Natural killer cell (primary cell): ENCODE measurements at regions not wholly inside any gene's neighbourhood (a gene's known extent, or its start where the extent isn't known, plus 50 kb on each side); places are given as distances from the start of the nearest gene placed in this dataset.

Experiments used
- ATAC-seq, 3 donors: fragments of 150-1000 bp in 2 of 3; fragments of 200-7000 bp in 1 of 3; cut with Tn5 transposase; 1 replicate in 1 of 3; 2 replicates in 2 of 3; pipeline ENCODE4 v1.10.0; 2021; ENCODE audit warnings: mild to moderate bottlenecking in 2 of 3, moderate library complexity in 2 of 3
- DNase-seq, 2 donors: peaks; one replicate each; pipeline versions ENCODE4 v3.0.0 to v3.0.0-alpha.2; 2013 to 2021; ENCODE audit warnings: mixed read lengths in 1 of 2
- H3K27ac ChIP-seq: one replicate; pipeline ENCODE4 v1.5.1; 2013; ENCODE audit warnings: mild to moderate bottlenecking, low read length
- H3K27me3 ChIP-seq: one replicate; pipeline ENCODE4 v1.6.1; 2013; ENCODE audit warnings: low read length; ENCODE audit not compliant: control insufficient read depth, insufficient read depth
- H3K36me3 ChIP-seq: one replicate; pipeline ENCODE4 v1.6.1; 2013; ENCODE audit warnings: low read length; ENCODE audit not compliant: control insufficient read depth, insufficient read depth
- H3K4me1 ChIP-seq: one replicate; pipeline ENCODE4 v1.6.1; 2013; ENCODE audit warnings: low read length; ENCODE audit not compliant: control insufficient read depth, insufficient read depth
- H3K4me3 ChIP-seq: one replicate; pipeline ENCODE4 v1.5.1; 2013; ENCODE audit warnings: low read length
- H3K9me3 ChIP-seq: one replicate; pipeline ENCODE4 v1.6.1; 2013; ENCODE audit warnings: low read length; ENCODE audit not compliant: control insufficient read depth, insufficient read depth
- H3K27ac Mint-ChIP-seq, 2 donors: one replicate each; pipeline ENCODE4 v1.8.0; 2022; ENCODE audit warnings: mild to moderate bottlenecking in 2 of 2, mixed read lengths in 2 of 2, moderate library complexity in 1 of 2
- H3K27me3 Mint-ChIP-seq, 2 donors: one replicate each; pipeline ENCODE4 v1.8.0; 2022; ENCODE audit warnings: low read depth in 2 of 2, mixed read lengths in 2 of 2
- H3K36me3 Mint-ChIP-seq: one replicate; pipeline ENCODE4 v1.8.0; 2022; ENCODE audit warnings: mixed read lengths
- H3K4me1 Mint-ChIP-seq, 2 donors: one replicate each; pipeline ENCODE4 v1.8.0; 2022; ENCODE audit warnings: mixed read lengths in 2 of 2
- H3K4me3 Mint-ChIP-seq: one replicate; pipeline ENCODE4 v1.8.0; 2022; ENCODE audit warnings: mild to moderate bottlenecking, moderate library complexity, mixed read lengths
- H3K9me3 Mint-ChIP-seq, 2 donors: one replicate each; pipeline ENCODE4 v1.8.0; 2022; ENCODE audit warnings: mixed read lengths in 2 of 2
- WGBS: methylation state at CpG from one replicate; pipeline ENCODE4 v1.1.7; 2013; ENCODE audit warnings: missing lambda C conversion rate; ENCODE audit not compliant: insufficient coverage; 5-methylcytosine and 5-hydroxymethylcytosine counted together
- intact Hi-C: fragments of 100-400 bp; cut with micrococcal nuclease; formaldehyde crosslinking; loops from one replicate; pipeline ENCODE4 v1.14.2; 2022
- TF ChIP-seq, protein P1 (sequence below): fragments of 200-600 bp; IDR thresholded peaks from one replicate; pipeline ENCODE4 v1.8.0; 2022; ENCODE audit warnings: antibody characterized with exemption

DNA sequence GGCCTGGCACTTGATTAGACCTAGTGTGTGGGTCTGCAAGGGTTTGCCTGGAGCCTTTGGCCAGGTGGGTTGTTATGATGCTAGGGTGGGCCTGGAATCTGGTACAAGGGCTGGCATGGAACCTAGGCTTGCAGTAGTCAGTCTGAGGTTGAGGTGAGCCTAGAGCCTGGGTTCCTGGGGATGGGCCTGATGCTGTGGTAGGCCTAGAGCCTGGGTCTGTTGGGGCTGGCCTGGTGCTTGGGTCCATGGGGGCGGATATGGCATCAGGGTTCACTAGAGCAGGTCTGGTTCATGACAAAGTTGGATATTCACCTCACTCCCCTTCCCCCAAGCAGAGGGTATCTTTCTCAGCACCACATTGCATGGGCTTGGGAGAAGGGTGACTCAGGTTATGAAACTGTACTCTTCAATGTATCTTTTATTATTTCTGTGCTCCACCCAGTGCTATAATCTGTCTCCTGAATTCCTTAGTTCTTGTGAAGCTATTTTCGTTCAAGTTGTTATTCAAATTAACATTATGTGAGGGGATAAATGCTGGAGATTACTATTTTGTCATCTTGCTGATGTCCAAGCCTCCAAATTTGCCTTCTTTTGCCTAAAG lies 274.4 kb downstream of the NFKBIZ start:
- no peak overlapping the region for H3K4me3 Mint-ChIP-seq
- Histone ChIP-seq H3K27me3 (no peaks in the 10 kb centered on the region), H3K4me3 (no peak overlapping the region), H3K9me3 (peaks cover 10% of the 10 kb centered on the region), H3K36me3 (no peaks in the 10 kb centered on the region), H3K4me1 (no peaks in the 10 kb centered on the region), H3K27ac (no peak overlapping the region)
- DNase-seq (no peak), ATAC-seq (no peak)
- TF ChIP-seq, protein P1, sequence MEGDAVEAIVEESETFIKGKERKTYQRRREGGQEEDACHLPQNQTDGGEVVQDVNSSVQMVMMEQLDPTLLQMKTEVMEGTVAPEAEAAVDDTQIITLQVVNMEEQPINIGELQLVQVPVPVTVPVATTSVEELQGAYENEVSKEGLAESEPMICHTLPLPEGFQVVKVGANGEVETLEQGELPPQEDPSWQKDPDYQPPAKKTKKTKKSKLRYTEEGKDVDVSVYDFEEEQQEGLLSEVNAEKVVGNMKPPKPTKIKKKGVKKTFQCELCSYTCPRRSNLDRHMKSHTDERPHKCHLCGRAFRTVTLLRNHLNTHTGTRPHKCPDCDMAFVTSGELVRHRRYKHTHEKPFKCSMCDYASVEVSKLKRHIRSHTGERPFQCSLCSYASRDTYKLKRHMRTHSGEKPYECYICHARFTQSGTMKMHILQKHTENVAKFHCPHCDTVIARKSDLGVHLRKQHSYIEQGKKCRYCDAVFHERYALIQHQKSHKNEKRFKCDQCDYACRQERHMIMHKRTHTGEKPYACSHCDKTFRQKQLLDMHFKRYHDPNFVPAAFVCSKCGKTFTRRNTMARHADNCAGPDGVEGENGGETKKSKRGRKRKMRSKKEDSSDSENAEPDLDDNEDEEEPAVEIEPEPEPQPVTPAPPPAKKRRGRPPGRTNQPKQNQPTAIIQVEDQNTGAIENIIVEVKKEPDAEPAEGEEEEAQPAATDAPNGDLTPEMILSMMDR: no peak
- H3K36me3 Mint-ChIP-seq: peaks cover 12% of the 10 kb centered on the region
- no peaks in the 10 kb centered on the region for H3K27me3 Mint-ChIP-seq
- peaks cover 5 to 13% of the 10 kb centered on the region in 2 donors for H3K9me3 Mint-ChIP-seq
- no peaks in the 10 kb centered on the region for H3K4me1 Mint-ChIP-seq
- WGBS: 100% methylated on average over 1 of the region's 2 CpGs
- no peak overlapping the region for H3K27ac Mint-ChIP-seq
- intact Hi-C loops: no loop called here

DNA sequence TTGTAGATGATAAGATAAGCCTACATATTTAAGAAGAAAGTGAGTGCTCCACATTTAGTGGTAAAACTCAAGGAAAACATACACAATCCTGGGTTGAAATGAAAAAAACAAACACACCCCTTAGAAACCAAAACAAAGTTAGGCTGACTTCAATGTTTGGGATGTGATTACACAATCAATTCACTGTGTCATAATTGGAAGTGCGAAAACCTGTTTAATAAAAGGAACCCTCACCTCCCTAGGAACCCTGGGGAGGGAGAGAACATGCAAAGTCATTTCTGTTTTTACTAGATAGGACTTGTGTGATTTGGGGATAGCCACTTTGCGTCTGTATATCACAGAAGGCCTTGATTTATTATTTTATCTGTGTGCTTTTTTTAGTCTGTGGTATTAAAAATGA lies 275.0 kb downstream of the NFKBIZ start:
- Mint-ChIP-seq H3K4me3 (no peak overlapping the region), H3K4me1 (no peaks in the 10 kb centered on the region), H3K27me3 (no peaks in the 10 kb centered on the region), H3K9me3 (peaks cover 5 to 13% of the 10 kb centered on the region in 2 donors), H3K36me3 (peaks cover 12% of the 10 kb centered on the region), H3K27ac (no peak overlapping the region)
- H3K4me3 ChIP-seq: no peak overlapping the region
- no peak for ATAC-seq
- TF ChIP-seq, protein P1: no peak
- H3K36me3 ChIP-seq: no peaks in the 10 kb centered on the region
- intact Hi-C loops: no loop called here
- peaks cover 10% of the 10 kb centered on the region for H3K9me3 ChIP-seq
- H3K4me1 ChIP-seq: no peaks in the 10 kb centered on the region
- 80% methylated on average over 1 of the region's 2 CpGs for WGBS
- H3K27ac ChIP-seq: no peak overlapping the region
- no peak for DNase-seq
- H3K27me3 ChIP-seq: no peaks in the 10 kb centered on the region

DNA sequence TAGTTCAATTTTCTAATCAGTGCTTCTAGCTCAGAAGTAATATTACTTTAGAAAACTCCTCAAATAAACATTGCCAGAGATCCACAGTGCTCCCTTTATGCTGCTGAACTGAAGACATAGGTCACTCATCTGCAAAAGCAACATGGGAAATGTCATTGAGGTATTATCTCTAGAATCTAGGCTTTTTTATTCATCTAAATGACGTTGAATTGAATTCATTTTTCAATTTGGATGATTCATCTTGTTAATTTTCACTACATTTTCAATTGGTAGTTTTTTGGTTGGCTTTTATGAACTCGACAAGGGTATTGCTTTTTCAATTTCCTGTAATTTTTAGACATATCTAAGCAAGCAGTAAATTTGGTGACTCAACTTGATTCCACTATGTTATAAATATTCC lies 275.4 kb downstream of the NFKBIZ start:
- Histone ChIP-seq H3K4me3 (no peak overlapping the region), H3K36me3 (no peaks in the 10 kb centered on the region), H3K9me3 (peaks cover 10% of the 10 kb centered on the region), H3K4me1 (no peaks in the 10 kb centered on the region), H3K27me3 (no peaks in the 10 kb centered on the region), H3K27ac (no peak overlapping the region)
- intact Hi-C loops: no loop called here
- TF ChIP-seq, protein P1: no peak
- no peak overlapping the region for H3K27ac Mint-ChIP-seq
- ATAC-seq (no peak), DNase-seq (no peak)
- H3K4me1 Mint-ChIP-seq: no peaks in the 10 kb centered on the region
- H3K9me3 Mint-ChIP-seq: peaks cover 5 to 13% of the 10 kb centered on the region in 2 donors
- WGBS: no CpG with 5 or more reads among the region's 2 CpGs
- no peaks in the 10 kb centered on the region for H3K27me3 Mint-ChIP-seq
- no peak overlapping the region for H3K4me3 Mint-ChIP-seq
- H3K36me3 Mint-ChIP-seq: peaks cover 12% of the 10 kb centered on the region
